ENCODE measurements at regions not wholly inside any gene's neighbourhood (a gene's known extent, or its start where the extent isn't known, plus 50 kb on each side); places are given as distances from the start of the nearest gene placed in this dataset.

- no peak overlapping the region for H3K4me3 ChIP-seq (ENCODE audit: low read depth in 1 of 5, low read length in 5 of 5)
- no peaks in the 10 kb centered on the region for H3K4me1 ChIP-seq (ENCODE audit: control insufficient read depth in 5 of 5, insufficient read depth in 5 of 5, low read length in 5 of 5)
- no peaks in the 10 kb centered on the region for H3K36me3 ChIP-seq (ENCODE audit: control insufficient read depth in 5 of 5, insufficient read depth in 5 of 5, low read length in 5 of 5)
- no peak overlapping the region for H3K9ac ChIP-seq (ENCODE audit: low read length in 5 of 5)
- H3K9me3 ChIP-seq (ENCODE audit: control insufficient read depth in 5 of 5, low read length in 5 of 5): no peaks in the 10 kb centered on the region
- H3K27ac ChIP-seq (ENCODE audit: low read depth, low read length): no peak overlapping the region
- peaks cover 0 to 12% (median 7%) of the 10 kb centered on the region in 5 donors for H3K27me3 ChIP-seq (ENCODE audit: control insufficient read depth in 5 of 5, insufficient read depth in 4 of 5, low read length in 5 of 5)
Measured at GRCh38 chr20:41892031-41892430, 273.9 kb upstream of the CHD6 start.

DNA sequence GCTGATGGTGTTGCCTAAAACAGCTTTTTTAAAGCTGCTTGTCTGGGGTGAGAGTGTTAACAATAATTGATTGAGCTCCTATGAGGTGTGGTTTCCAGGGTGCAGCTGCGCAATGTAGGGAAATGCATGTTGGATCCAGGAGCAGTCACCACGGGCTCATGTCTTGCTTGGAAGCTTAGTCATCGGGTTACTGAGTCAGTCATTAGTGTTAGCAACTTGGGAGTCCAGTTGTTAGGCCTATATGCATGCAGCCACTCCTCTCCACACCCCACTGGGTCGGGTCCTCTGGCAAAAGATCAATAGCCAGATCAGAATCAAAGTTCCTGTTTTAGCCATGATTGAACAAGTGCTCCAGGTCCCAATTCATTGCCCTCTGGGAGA, 271.7 kb upstream of the CHD6 start:
- Histone ChIP-seq H3K27me3 (ENCODE audit: control insufficient read depth in 5 of 5, insufficient read depth in 4 of 5, low read length in 5 of 5) (peaks cover 0 to 12% (median 7%) of the 10 kb centered on the region in 5 donors), H3K4me3 (ENCODE audit: low read depth in 1 of 5, low read length in 5 of 5) (no peak overlapping the region), H3K27ac (ENCODE audit: low read depth, low read length) (no peak overlapping the region), H3K4me1 (ENCODE audit: control insufficient read depth in 5 of 5, insufficient read depth in 5 of 5, low read length in 5 of 5) (no peaks in the 10 kb centered on the region), H3K36me3 (ENCODE audit: control insufficient read depth in 5 of 5, insufficient read depth in 5 of 5, low read length in 5 of 5) (no peaks in the 10 kb centered on the region), H3K9me3 (ENCODE audit: control insufficient read depth in 5 of 5, low read length in 5 of 5) (no peaks in the 10 kb centered on the region), H3K9ac (ENCODE audit: low read length in 5 of 5) (no peak overlapping the region)

GRCh38 chr20:41889126-41889843, 271.1 kb upstream of the CHD6 start:
- Histone ChIP-seq H3K36me3 (ENCODE audit: control insufficient read depth in 5 of 5, insufficient read depth in 5 of 5, low read length in 5 of 5) (no peaks in the 10 kb centered on the region), H3K27me3 (ENCODE audit: control insufficient read depth in 5 of 5, insufficient read depth in 4 of 5, low read length in 5 of 5) (peaks cover 1 to 12% (median 7%) of the 10 kb centered on the region in 5 donors), H3K9me3 (ENCODE audit: control insufficient read depth in 5 of 5, low read length in 5 of 5) (no peaks in the 10 kb centered on the region), H3K9ac (ENCODE audit: low read length in 5 of 5) (no peak overlapping the region), H3K4me3 (ENCODE audit: low read depth in 1 of 5, low read length in 5 of 5) (no peak overlapping the region), H3K4me1 (ENCODE audit: control insufficient read depth in 5 of 5, insufficient read depth in 5 of 5, low read length in 5 of 5) (no peaks in the 10 kb centered on the region), H3K27ac (ENCODE audit: low read depth, low read length) (no peak overlapping the region)

- H3K9ac ChIP-seq (ENCODE audit: low read length in 5 of 5): no peak overlapping the region
- H3K9me3 ChIP-seq (ENCODE audit: control insufficient read depth in 5 of 5, low read length in 5 of 5): no peaks in the 10 kb centered on the region
- no peaks in the 10 kb centered on the region for H3K4me1 ChIP-seq (ENCODE audit: control insufficient read depth in 5 of 5, insufficient read depth in 5 of 5, low read length in 5 of 5)
- no peaks in the 10 kb centered on the region for H3K36me3 ChIP-seq (ENCODE audit: control insufficient read depth in 5 of 5, insufficient read depth in 5 of 5, low read length in 5 of 5)
- H3K4me3 ChIP-seq (ENCODE audit: low read depth in 1 of 5, low read length in 5 of 5): no peak overlapping the region
- no peak overlapping the region for H3K27ac ChIP-seq (ENCODE audit: low read depth, low read length)
- H3K27me3 ChIP-seq (ENCODE audit: control insufficient read depth in 5 of 5, insufficient read depth in 4 of 5, low read length in 5 of 5): peaks cover 4 to 12% (median 7%) of the 10 kb centered on the region in 5 donors
Measured at GRCh38 chr20:41888434-41888833, 270.3 kb upstream of the CHD6 start.

DNA sequence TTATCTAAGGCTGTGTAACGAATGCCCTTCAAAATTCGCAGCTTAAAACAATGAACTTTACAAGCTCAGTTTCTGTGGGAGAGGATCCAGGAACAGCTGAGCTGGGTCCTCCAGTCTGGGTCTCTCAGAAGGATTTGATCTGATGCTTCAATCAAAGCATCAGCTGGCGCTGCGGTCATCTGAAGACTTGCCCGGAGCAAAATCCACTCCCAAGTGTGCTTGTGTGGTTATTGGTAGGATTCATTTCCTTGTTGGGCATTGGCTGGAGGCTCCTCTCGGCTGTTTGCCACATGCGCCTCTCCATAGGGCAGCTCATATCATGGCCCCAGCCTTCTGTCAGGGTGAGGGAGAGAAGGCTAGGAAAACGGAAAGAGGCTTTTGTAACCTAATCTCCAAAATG, 269.3 kb upstream of the CHD6 start:
- H3K4me1 ChIP-seq (ENCODE audit: control insufficient read depth in 5 of 5, insufficient read depth in 5 of 5, low read length in 5 of 5): no peaks in the 10 kb centered on the region
- no peak overlapping the region for H3K27ac ChIP-seq (ENCODE audit: low read depth, low read length)
- H3K4me3 ChIP-seq (ENCODE audit: low read depth in 1 of 5, low read length in 5 of 5): no peak overlapping the region
- no peak overlapping the region for H3K9ac ChIP-seq (ENCODE audit: low read length in 5 of 5)
- H3K27me3 ChIP-seq (ENCODE audit: control insufficient read depth in 5 of 5, insufficient read depth in 4 of 5, low read length in 5 of 5): peaks cover 4 to 12% (median 5%) of the 10 kb centered on the region in 5 donors
- H3K9me3 ChIP-seq (ENCODE audit: control insufficient read depth in 5 of 5, low read length in 5 of 5): no peaks in the 10 kb centered on the region
- no peaks in the 10 kb centered on the region for H3K36me3 ChIP-seq (ENCODE audit: control insufficient read depth in 5 of 5, insufficient read depth in 5 of 5, low read length in 5 of 5)

DNA sequence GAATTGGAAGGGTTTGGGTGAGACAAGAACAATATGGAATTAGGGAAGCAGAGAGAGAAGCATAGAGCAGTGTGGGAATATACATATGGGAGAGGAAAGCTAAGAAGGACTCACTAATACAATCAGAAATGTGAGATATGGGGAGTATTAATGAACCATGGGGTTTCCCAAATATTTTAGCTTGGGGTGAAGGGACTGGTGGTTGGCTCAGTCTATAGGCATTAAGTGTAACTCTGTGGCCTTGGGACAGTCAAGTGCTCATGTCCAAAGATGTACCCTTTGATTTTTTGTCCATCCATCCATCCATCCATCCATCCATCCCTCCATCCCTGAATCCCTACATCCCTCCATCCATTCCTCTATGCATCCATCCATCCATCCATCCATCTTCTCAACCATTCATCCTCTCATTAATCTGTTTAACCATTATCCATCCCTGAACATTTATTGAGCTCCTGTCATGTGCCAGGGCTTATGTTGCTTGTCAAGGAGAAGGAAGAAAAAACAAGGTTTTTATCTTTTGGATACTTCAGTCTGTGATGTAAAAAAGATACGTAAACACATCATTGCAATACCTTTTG, 263.4 kb upstream of the CHD6 start:
- Histone ChIP-seq H3K9ac (ENCODE audit: low read length in 5 of 5) (no peak overlapping the region), H3K36me3 (ENCODE audit: control insufficient read depth in 5 of 5, insufficient read depth in 5 of 5, low read length in 5 of 5) (no peaks in the 10 kb centered on the region), H3K4me1 (ENCODE audit: control insufficient read depth in 5 of 5, insufficient read depth in 5 of 5, low read length in 5 of 5) (no peaks in the 10 kb centered on the region), H3K9me3 (ENCODE audit: control insufficient read depth in 5 of 5, low read length in 5 of 5) (no peaks in the 10 kb centered on the region), H3K27me3 (ENCODE audit: control insufficient read depth in 5 of 5, insufficient read depth in 4 of 5, low read length in 5 of 5) (peaks cover 0 to 4% (median 3%) of the 10 kb centered on the region in 5 donors), H3K4me3 (ENCODE audit: low read depth in 1 of 5, low read length in 5 of 5) (no peak overlapping the region), H3K27ac (ENCODE audit: low read depth, low read length) (no peak overlapping the region)

- no peaks in the 10 kb centered on the region for H3K4me1 ChIP-seq (ENCODE audit: control insufficient read depth in 5 of 5, insufficient read depth in 5 of 5, low read length in 5 of 5)
- H3K4me3 ChIP-seq (ENCODE audit: low read depth in 1 of 5, low read length in 5 of 5): no peak overlapping the region
- H3K9me3 ChIP-seq (ENCODE audit: control insufficient read depth in 5 of 5, low read length in 5 of 5): no peaks in the 10 kb centered on the region
- H3K27ac ChIP-seq (ENCODE audit: low read depth, low read length): no peak overlapping the region
- no peak overlapping the region for H3K9ac ChIP-seq (ENCODE audit: low read length in 5 of 5)
- peaks cover 0 to 4% (median 4%) of the 10 kb centered on the region in 5 donors for H3K27me3 ChIP-seq (ENCODE audit: control insufficient read depth in 5 of 5, insufficient read depth in 4 of 5, low read length in 5 of 5)
- H3K36me3 ChIP-seq (ENCODE audit: control insufficient read depth in 5 of 5, insufficient read depth in 5 of 5, low read length in 5 of 5): no peaks in the 10 kb centered on the region
Measured at GRCh38 chr20:41879123-41879522, 260.9 kb upstream of the CHD6 start.

- Histone ChIP-seq H3K4me1 (ENCODE audit: control insufficient read depth in 5 of 5, insufficient read depth in 5 of 5, low read length in 5 of 5) (no peaks in the 10 kb centered on the region), H3K27me3 (ENCODE audit: control insufficient read depth in 5 of 5, insufficient read depth in 4 of 5, low read length in 5 of 5) (peaks cover 0 to 4% (median 4%) of the 10 kb centered on the region in 5 donors), H3K9me3 (ENCODE audit: control insufficient read depth in 5 of 5, low read length in 5 of 5) (no peaks in the 10 kb centered on the region), H3K36me3 (ENCODE audit: control insufficient read depth in 5 of 5, insufficient read depth in 5 of 5, low read length in 5 of 5) (no peaks in the 10 kb centered on the region), H3K9ac (ENCODE audit: low read length in 5 of 5) (no peak overlapping the region), H3K4me3 (ENCODE audit: low read depth in 1 of 5, low read length in 5 of 5) (no peak overlapping the region), H3K27ac (ENCODE audit: low read depth, low read length) (no peak overlapping the region)
Measured at GRCh38 chr20:41877911-41878310, 259.7 kb upstream of the CHD6 start.

- H3K9me3 ChIP-seq (ENCODE audit: control insufficient read depth in 5 of 5, low read length in 5 of 5): no peaks in the 10 kb centered on the region
- H3K9ac ChIP-seq (ENCODE audit: low read length in 5 of 5): no peak overlapping the region
- no peaks in the 10 kb centered on the region for H3K4me1 ChIP-seq (ENCODE audit: control insufficient read depth in 5 of 5, insufficient read depth in 5 of 5, low read length in 5 of 5)
- no peak overlapping the region for H3K27ac ChIP-seq (ENCODE audit: low read depth, low read length)
- no peaks in the 10 kb centered on the region for H3K36me3 ChIP-seq (ENCODE audit: control insufficient read depth in 5 of 5, insufficient read depth in 5 of 5, low read length in 5 of 5)
- H3K27me3 ChIP-seq (ENCODE audit: control insufficient read depth in 5 of 5, insufficient read depth in 4 of 5, low read length in 5 of 5): peaks cover 0 to 4% (median 2%) of the 10 kb centered on the region in 5 donors
- no peak overlapping the region for H3K4me3 ChIP-seq (ENCODE audit: low read depth in 1 of 5, low read length in 5 of 5)
Measured at GRCh38 chr20:41874658-41875057, 256.5 kb upstream of the CHD6 start.

- Histone ChIP-seq H3K4me3 (ENCODE audit: low read depth in 1 of 5, low read length in 5 of 5) (no peak overlapping the region), H3K9ac (ENCODE audit: low read length in 5 of 5) (no peak overlapping the region), H3K4me1 (ENCODE audit: control insufficient read depth in 5 of 5, insufficient read depth in 5 of 5, low read length in 5 of 5) (no peaks in the 10 kb centered on the region), H3K36me3 (ENCODE audit: control insufficient read depth in 5 of 5, insufficient read depth in 5 of 5, low read length in 5 of 5) (no peaks in the 10 kb centered on the region), H3K27me3 (ENCODE audit: control insufficient read depth in 5 of 5, insufficient read depth in 4 of 5, low read length in 5 of 5) (peaks cover 0 to 4% (median 2%) of the 10 kb centered on the region in 5 donors), H3K27ac (ENCODE audit: low read depth, low read length) (no peak overlapping the region), H3K9me3 (ENCODE audit: control insufficient read depth in 5 of 5, low read length in 5 of 5) (peaks cover 0 to 15% (median 4%) of the 10 kb centered on the region in 5 donors)
Measured at GRCh38 chr20:41872930-41873329, 254.8 kb upstream of the CHD6 start.
